Stimulated activated CD4-positive, alpha-beta T cell treated with anti-CD3 and anti-CD28 coated beads, Interleukin-12 subunit alpha, Interleukin-12 subunit beta, amount 100 ng/mL, for 24 hours (primary cell): ENCODE measurements at regions not wholly inside any gene's neighbourhood (a gene's known extent, or its start where the extent isn't known, plus 50 kb on each side); places are given as distances from the start of the nearest gene placed in this dataset.

ENCODE experiments used
- DNase-seq, 2 experiments: peaks; one replicate each; pipeline ENCODE4 v3.0.0-alpha.2; 2020; ENCODE audit warnings: low read depth in 2 of 2

DNA sequence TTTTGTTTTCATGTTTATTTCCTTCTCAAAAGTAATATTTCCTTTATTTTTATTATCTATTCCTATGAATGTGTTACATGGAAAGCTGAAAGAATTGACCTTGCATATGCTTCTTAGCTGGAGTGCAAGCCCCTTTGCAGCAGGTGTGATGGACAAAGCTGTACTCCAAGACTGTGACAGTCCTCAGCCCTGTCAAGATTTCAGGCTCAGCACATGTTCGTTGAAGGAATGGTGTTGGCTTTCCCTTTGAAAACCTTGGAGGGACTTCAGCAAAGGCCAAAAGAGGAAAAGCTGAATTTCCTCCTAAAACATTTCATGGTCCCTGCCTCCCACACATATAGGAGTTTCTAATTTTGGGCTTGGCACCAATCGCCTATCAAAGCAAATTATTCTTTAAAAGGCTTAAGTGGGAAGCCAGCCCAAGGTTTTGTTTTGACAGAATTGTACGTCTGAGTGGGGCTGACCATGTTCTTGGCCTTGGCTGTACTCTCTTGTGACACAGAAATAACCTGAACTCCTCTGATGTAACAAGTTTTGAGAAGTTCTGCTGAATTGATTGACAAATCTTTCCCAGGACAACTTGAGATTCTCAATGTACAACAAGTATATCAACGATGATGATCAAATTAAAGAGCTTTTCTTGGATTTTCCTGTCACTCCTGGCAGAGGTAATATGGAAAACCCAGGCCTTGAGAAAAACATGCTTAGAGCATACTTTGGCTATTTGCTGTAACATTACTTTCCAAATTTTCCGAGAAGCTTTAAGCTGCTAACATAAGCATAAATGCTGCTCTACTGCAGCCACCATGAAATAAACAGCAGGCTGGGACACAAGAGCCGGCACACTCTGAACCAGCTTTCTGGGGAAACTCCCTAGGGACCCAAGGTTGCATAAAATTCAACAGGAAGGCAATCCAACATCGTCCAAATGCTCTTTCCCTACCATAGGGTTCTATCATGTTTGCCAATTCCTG is 135.7 kb upstream of the ZNF648 start:
- DNase-seq: no peak

DNA sequence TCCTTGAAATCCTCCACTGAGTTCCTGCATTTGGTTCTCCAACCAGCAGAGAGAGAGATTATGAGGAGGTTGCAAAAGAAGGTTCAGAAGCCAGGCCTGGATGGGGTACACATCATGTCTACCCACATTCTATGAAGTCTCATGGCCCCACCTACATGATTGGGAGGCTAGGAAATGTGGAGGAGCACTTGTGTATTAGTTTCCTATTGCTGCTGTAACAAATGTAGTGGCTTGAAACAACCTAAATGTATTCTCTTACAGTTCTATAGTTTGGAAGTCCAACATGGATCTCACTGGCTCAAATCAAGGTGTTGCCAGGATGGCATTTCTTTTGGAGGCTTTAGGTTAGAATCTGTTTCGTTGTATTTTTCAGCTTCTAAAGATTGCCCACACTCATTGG is 134.2 kb upstream of the ZNF648 start:
- DNase-seq: no peak

DNA sequence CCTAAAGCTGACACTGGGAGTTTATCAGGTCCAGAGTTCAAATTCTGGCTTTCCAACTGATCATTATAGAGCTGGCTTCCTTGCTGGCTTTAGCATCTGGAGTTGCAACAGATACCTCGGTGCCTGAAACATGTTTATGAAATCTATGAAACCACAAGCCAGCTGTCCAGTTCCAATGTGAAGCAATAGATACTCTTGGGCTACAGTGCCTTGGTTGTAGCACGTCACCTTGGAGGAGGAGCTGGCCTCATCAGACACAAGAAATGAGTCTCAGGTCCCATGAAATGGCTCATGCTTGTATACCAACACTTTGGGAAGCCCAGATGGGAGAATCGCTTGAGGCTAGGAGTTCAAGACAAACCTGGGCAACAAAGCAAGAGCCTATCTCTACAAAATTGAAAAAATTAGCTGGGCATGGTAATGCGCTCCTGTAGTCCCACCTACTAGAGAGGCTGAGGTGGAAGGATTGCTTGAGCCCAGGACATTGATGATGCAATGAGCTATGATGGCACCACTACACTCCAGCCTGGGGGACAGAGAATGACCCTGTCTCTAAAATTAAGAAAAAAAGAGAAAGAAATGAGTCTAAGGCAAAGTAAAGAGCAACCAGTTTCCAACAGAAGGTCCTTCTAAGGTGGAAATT is 132.5 kb upstream of the ZNF648 start:
- DNase-seq: no peak

DNA sequence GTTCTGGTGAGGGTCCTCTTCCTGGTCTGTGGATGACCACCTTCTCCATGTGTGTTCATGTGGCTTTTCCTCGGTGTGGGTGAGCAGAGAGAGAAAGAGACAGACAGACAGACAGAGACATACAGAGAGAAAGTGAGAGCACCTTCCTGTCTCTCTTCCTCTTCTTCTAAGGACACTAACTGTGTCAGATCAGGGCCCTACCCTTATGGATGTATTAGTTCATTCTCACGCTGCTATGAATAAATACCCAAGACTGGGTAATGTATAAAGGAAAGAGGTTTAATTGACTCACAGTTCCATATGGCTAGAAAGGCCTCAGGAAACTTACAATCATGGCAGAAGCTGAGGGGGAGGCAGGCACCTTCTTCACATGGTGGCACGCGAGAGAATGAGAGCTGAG is 131.5 kb upstream of the ZNF648 start:
- DNase-seq: no peak

DNA sequence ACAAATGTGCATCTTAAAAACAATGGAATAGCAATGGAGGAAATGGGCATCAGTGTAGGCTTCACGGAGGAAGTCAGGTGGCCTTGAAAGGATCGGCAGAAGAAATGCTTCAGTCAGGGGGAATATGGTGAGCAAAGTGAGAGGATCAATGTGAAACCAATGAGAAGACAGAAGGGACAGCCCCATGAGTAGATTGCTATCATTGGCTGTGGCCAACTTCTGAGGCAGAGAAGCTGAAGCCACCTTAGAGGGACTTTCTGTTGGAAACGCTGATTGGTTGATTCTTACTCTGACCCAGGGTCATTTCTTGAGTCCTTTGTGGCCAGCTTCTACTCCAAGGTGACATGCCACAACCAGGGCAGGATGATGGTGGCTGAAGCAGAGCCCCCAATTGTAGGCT is 130.7 kb upstream of the ZNF648 start:
- DNase-seq: no peak

DNA sequence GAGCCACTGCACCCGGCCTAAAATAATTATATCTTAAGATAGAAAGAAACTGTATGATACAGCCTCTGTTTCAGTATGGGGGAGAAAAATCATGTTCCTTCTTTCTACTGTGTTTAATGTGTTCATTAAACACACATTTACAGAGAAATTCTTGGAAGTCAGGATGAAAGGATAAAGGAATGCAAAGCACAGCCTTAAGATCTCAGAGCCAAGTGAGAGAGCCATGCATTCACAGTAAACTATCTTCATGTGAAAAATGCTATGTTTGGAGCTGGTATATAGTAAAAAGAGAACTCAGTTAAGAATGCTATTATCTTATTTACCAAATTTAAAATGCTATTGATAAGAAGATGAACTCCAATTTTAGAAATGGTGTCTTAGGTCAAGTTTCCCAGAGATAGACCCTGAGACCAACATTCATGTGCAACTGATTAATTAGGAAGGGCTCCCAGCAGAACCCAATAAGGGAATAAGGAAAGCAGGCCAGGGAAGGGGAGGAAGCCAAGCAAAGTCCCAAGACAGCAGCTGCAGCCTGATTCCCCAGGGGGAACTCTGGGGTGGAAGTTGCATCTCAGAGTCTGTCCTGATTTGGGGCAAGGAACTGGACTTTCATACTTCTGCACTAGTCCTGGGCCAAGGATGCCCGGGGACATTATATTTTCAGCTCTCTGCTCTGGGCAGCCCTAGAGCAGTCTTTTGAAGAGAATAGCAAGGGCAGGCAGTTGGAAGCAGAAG is 130.0 kb upstream of the ZNF648 start:
- DNase-seq: no peak

DNA sequence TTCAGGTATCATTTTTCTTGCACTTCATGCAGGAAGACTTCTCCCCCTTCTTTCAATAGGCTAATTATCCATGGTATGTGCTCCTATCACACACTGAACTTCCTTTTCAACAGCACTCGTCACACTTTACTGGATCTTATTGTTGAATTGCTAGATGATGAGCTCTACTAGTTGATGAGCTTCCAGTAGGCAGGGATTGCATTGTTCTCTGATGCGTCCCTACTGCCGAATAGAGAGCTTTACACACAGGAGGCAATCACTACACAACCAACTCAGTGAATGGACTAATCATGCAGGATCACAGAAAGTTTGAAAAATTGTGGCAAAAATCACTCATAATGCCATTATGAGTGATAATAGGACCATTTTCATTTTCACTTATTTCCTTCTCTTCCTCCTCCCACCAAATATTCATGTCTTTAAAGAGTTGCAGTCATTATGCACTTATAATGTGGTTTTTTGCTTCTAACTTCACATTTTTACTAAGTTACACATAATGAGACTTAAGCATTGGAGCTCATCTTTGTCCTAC is 128.1 kb upstream of the ZNF648 start:
- DNase-seq: no peak

DNA sequence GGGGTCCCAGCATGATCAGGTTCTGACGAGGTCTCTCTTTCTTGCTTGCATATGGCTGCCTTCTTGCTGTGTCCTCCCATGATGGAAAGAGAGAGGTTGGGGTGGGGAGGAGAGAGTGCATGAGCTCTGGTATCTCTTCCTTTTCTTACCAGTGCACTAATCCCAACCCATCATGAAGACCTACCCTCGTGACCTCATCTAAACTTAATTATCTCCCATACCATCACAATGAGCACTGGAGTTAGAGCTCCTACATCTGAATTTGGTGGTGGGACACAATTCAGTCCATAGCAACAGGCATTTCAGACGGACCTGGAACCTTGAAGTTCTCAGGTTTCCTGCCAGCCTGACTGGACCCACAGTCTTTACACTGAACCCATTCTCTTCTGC is 125.2 kb upstream of the ZNF648 start:
- DNase-seq: no peak

DNA sequence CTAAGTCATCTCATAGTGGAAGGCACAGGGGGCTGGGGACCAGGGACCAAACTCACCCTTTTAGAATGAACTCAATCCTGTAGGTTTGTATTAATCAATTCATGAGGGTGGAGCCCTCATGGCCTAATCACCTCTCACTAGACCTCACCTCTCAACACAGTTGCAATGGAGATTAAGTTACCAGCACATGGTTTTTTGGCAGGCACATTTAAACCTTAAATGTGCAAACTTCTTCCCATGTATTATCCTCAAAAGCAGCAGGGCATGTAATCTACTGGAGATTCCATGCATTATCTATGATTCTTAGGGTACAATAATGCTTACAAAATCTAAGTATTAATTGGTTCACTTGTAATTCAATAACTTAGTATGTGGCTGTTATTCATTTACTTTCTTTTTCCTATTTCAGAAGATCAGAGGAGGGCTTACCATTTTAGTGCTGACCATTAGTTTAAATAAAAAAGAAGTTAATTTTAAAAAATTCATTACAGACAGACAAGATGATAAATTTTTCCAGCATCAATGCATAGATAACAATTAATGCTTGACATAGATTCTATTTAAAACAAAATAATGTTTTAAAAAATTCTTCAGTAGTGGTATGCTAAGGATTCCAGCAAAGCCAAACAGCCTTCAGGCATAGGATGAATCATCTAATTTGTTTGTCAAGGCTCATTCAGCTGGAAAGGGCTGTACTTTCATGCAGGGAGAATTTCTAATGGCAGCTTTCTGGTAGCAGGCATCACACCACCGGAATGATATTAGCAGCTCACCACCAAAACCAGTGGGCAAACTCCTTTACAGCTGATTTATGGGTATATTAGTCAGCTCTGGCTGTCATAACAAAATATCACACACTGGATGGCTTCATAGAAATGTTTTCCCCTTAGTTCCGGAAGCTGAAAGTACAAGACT is 124.6 kb upstream of the ZNF648 start:
- DNase-seq: no peak

DNA sequence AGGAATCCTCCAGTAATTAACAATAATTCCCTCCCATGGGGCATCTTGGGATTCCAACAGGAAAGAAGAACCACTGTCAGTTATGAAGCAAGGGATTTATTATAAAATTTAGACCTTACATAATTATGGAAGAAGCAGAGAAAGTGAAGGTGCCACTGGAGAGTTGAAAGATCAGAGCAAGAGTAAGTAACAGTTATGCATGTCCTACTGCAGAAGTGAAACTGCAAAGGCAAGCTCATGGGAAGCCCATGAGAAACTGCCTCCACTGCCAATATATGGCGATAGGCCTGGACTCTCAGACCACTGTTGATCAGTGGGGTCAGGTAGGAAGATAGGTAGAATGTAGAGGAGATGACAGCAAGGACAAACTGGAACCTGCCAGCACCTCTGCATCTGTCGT is 123.6 kb upstream of the ZNF648 start:
- DNase-seq: no peak

DNA sequence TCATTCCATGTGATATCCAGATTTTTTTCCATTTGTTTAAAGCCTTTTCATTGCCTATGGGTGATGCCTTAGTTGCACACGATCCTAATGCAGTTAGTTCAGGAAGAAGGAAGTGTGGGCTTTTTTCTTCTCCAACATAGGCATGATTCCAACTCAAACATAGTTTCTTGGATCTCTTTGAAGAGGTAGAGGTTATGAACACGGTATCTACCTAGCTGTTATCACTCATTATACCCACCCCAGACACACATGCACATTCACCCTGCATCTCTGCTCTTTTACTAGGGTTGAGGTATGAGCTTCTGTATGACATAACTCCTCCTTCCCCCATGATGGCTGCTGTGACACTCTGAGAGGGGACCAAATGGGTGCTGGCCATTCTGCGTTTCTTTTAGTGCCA is 122.1 kb upstream of the ZNF648 start:
- DNase-seq: no peak

DNA sequence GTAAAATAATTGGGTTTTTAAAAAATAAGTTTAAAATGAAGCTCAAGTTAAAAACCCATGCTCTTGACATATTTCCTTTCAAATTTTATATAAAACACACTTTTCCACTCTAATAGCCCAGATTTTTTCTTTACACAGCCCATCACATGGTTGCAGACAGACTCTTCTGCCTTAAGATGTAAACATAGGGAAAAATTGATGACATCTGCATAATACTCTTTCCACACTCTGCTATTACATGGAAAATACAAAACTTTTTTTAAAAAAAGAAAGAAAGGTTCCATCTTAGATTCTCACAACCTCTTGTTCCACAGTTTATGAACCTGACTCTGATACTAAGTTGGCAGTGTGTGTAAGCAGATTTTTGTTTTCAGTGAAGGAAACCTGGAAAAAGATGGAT is 120.8 kb upstream of the ZNF648 start:
- no peak for DNase-seq

DNA sequence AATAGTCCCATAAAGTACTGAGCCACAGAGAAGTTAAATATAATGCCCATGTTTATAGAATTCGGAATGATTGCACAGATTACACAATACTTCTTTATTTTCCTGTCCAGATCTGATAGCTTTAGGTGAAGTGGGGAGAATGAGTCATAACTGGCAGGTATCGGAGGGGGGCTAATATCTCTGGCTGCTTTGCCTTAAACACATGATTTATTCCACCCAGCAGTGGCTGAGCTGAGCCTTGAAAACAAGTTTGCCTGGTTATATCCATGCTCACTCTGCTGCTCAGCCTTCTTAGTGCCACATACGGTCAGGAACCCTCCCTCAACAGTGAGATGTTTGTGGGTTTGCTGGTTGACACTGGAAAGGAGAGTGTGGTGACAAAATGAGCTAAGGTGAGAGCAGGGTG is 119.7 kb upstream of the ZNF648 start:
- no peak for DNase-seq

DNA sequence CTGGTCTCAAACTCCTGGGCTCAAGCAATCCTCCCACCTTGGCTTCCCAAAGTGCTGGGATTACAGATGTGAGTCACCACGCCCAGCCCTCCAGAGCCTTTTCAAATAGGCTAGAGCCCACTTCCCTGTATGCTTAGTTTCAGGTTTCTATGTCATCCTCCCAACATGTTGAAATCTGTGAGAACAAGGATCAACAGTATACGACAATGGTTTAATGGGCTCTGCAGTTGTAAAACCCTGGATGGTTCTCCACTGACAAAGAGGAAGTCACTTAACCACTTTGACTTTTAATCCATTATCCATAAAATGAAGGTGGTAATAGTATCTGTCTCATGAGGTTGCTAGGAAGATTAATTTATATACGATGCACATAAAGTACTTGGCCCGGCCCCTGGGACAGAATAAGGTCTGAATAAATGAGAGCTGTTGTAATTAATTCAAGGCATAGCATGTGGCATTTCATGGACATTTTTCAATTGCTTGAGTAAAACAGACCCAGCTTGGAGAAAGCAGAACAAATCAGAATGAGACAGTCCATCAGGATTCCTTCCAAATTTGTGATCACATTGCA is 113.9 kb upstream of the ZNF648 start:
- no peak for DNase-seq

DNA sequence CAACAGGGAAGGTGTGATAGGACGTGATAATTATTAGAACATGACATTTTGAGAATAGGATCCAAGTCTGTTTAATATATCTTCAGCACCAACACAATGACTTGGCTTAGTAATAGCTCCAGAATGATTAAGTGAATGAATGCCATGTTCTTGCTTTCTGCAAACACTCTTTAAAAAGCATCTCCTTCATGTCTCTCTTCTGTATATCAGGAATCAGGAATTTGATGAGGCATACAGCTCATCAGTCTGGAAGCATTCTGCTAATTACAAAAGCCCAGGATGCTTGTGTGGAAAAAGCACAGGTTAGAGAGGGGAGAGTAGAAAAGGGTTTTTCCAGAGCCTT is 113.0 kb upstream of the ZNF648 start:
- DNase-seq: no peak

DNA sequence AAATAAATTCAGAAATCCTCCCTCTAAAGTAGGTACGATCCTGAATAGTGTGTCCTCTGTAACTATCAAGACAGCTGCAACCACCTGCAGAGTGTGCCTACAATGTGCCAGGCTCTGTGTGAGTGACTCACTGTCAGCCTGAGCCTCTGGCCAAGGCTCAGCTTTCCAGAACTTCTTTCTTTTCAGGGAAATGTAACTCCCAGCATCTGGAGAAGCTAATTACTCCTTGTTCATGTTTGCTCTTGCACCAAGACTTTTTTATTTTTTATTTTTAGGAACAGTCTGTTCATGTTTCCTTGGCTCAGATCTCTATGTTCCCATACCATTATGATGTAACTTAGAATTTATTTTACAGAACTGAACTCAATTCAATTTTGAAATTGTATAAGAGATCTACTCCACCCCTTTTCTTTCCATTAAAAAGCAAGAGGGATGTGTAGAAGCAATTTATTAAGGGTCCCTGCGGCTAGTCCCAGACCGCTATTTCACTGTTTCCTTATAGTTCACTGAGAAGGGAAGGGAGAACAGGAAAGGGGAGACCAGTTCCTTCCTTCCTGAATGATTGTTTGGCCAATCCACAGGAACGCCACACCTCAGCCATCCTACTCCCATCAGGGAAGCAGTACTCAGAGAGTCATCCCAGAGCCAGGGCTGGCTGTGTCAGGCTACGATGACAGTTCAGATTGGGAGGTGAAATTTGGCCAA is 112.4 kb upstream of the ZNF648 start:
- DNase-seq: no peak

DNA sequence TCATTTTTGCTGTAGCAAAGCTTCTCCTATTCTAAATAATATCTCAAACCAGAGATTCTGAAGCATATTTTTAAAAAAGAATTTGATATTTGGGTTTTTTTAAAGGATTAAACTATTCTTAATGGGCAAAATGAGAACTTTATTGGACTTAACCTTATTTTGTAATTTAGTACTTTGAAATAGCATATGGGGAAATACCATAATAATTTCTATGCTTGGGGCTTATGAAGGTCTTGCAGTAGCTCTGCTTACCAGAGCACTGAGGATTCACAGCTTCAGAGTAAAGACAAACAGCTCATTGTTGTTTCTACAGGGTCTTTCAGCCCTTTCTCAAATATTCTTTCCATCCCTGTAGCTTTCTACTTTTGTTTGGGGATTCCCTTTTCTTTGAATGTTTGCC is 111.2 kb upstream of the ZNF648 start:
- no peak for DNase-seq

DNA sequence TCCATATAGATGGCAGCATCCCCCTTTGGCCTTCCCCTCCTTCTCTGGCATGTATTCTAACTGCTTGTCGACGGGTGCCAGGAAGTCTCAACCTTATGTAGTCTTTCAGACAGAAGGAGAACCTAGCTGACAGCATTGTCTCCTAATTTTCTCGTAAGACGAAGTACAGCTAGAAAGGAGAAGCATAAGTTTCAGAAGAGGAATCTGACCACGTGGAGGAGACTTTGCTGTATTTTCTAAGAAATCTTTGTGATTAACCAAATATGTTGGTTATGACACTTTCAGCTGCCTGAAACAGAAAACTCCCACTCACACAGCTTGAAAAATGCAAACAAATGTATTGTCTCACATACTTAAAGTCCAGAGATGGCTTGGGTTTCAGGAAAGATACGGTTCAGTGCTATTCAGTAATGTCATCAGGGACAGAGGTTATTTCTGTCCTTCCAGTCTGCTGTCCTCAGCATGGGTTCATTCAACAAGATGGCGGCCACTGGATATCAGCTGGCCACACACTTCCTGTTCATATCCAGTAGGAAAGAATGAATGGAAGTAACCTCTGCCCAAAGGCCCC is 109.5 kb upstream of the ZNF648 start:
- DNase-seq: no peak

DNA sequence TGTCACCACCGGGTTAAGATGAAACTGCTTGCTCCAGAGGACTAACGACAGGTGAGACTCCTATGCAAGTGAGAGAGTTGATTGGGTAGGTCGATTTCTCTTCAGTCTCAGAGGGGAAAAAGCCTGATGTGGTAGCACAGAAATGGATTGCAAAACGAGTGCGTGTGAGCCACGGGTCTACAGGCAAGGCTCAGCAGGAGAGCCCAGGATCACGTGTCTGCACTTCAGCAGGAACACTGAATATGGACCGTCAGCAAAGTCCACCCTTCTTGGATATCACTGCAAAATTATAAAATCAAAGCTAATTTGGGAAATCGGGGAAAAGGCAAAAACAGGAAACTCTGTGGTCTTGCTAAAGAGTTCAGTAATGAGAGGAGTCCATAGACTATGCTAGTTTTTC is 107.7 kb upstream of the ZNF648 start:
- DNase-seq: no peak

DNA sequence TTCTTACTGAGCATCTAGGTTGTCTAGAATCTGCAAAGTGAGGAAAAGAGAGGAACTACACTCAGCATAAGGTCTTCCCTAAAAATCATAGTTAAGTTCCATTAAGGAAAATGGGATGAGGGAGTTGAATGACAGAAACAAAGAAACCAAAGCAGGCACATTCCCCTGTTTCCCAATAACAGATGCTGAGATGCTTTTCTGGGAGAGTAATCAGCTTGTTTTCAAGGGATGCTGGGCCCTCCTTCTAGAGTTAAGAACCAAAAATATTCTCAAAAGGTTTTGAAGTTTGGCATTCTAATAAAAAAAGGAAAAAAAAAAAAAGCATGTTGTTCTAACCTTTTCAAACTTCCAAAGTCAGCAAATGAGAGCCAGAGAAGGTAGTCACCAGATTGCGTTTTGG is 105.2 kb upstream of the ZNF648 start:
- DNase-seq: no peak
